IMR-90 (cell line): ENCODE measurements at regions not wholly inside any gene's neighbourhood (a gene's known extent, or its start where the extent isn't known, plus 50 kb on each side); places are given as distances from the start of the nearest gene placed in this dataset.

Experiments used
- NFE2L2 ChIP-seq: fragments of 150-350 bp; IDR thresholded peaks from 2 replicates; pipeline ENCODE4 v1.6.1; 2016; ENCODE audit warnings: low read depth, mild to moderate bottlenecking, low read length
- POLR2A ChIP-seq: IDR thresholded peaks from 2 replicates; pipeline ENCODE4 v1.6.1; 2012; ENCODE audit warnings: mild to moderate bottlenecking, low read depth, low read length
- RFX5 ChIP-seq: IDR thresholded peaks from 2 replicates; pipeline ENCODE4 v1.8.0; 2012; ENCODE audit warnings: low read depth, mild to moderate bottlenecking, low read length, moderate library complexity
- USF2 ChIP-seq: fragments of 150-350 bp; IDR thresholded peaks from 2 replicates; pipeline ENCODE4 v1.6.1; 2017; ENCODE audit warnings: mild to moderate bottlenecking, antibody characterized with exemption, low read length, low read depth
- TF ChIP-seq, protein P1 (sequence below): conservative IDR thresholded peaks from 2 replicates; pipeline ENCODE4 v1.5.1; 2012; ENCODE audit warnings: mild to moderate bottlenecking, low read depth, low read length, improper control_type of control experiment

DNA sequence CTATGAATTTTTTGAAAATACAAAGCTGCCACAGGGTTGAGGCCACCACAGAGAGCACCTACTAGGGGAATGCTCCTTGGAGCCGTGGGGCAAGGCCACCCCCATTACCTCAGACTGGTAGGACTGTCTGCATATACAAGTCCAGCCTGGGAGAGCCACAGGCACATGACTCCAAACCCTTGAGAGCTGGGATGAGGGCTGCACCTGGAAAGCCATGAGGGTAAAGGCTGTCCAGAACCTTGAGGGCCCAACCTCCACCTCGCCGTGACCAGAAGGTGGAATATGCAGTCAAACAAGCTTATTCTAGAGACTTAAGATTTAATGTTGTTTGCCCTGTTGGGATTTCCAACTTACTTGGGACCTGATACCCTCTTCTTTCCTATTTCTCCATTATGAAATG lies 69.5 kb upstream of the TSLP start:
- TF ChIP-seq, protein P1, sequence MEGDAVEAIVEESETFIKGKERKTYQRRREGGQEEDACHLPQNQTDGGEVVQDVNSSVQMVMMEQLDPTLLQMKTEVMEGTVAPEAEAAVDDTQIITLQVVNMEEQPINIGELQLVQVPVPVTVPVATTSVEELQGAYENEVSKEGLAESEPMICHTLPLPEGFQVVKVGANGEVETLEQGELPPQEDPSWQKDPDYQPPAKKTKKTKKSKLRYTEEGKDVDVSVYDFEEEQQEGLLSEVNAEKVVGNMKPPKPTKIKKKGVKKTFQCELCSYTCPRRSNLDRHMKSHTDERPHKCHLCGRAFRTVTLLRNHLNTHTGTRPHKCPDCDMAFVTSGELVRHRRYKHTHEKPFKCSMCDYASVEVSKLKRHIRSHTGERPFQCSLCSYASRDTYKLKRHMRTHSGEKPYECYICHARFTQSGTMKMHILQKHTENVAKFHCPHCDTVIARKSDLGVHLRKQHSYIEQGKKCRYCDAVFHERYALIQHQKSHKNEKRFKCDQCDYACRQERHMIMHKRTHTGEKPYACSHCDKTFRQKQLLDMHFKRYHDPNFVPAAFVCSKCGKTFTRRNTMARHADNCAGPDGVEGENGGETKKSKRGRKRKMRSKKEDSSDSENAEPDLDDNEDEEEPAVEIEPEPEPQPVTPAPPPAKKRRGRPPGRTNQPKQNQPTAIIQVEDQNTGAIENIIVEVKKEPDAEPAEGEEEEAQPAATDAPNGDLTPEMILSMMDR = no peak
- no peak for TF ChIP-seq NFE2L2
- no peak for TF ChIP-seq POLR2A
- TF ChIP-seq USF2 = no peak
- no peak for TF ChIP-seq RFX5
